ENCODE measurements at regions not wholly inside any gene's neighbourhood (a gene's known extent, or its start where the extent isn't known, plus 50 kb on each side); places are given as distances from the start of the nearest gene placed in this dataset.

GRCh38 chr12:91914701-91915100, 230.9 kb downstream of the BTG1 start:
- no peak for DNase-seq

DNA sequence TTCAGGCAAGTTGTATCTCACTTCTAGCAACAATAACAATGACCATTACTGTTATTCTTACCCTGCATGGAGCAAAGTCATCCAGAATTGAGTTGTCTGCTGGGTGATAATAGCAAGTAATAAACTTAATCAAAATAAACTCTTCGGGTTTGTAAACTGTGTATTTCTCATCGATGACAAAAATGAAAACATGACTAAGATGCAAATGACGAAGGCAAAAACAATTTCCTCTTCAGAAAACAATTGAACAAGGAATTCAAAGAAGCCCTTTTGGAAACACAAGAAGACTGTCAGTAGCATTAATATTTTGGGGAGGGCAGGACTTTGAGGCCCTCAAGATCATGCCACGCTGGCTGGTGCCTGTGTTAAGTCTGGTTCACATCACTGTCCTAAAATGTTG, 232.0 kb downstream of the BTG1 start:
- DNase-seq = no peak

DNA sequence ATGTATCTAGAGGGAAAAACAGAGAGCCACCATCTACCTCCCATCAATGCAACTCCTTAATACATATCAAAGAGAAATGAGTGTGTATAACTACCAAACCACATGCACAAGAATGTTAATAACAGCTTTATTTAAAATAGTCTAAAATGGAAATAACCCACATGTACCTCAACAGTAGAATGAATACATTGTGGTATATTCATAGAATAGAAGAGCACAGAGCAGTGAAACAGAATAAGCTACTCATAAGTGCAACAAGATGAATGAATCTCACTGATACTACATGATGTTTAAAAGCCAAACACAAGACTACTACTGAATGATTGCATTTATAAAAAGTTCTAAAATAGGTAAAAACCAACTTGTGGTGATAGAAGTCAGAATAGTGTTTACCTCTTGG, 232.5 kb downstream of the BTG1 start:
- no peak for DNase-seq

DNA sequence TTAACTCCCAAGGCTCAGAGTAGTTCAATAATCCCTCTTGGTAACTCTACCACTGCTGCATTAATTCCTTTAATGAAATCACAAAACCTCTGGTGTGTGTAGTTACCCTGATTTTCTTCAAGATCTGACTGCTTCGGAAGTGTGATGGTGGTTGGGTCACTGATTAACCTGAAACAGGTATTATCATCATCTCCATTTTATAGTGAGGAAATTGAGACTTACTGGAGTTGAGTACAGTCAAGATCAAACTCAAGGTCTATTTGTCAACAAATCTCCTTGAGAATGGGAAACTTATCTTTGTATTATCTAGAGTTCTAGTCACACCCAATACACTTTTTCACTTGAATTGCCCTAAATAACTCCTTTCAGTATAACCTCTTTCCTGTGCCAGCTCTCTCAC, 233.5 kb downstream of the BTG1 start:
- DNase-seq = no peak

GRCh38 chr12:91910871-91911388, 234.7 kb downstream of the BTG1 start:
- no peak for DNase-seq

- no peak for DNase-seq
Measured at GRCh38 chr12:91902860-91903683, 242.6 kb downstream of the BTG1 start.

GRCh38 chr12:91901381-91902074, 244.1 kb downstream of the BTG1 start:
- no peak for DNase-seq

GRCh38 chr12:91900971-91901370, 244.7 kb downstream of the BTG1 start:
- no peak for DNase-seq

- no peak for DNase-seq
Measured at GRCh38 chr12:91899056-91899455, 246.6 kb downstream of the BTG1 start.

DNA sequence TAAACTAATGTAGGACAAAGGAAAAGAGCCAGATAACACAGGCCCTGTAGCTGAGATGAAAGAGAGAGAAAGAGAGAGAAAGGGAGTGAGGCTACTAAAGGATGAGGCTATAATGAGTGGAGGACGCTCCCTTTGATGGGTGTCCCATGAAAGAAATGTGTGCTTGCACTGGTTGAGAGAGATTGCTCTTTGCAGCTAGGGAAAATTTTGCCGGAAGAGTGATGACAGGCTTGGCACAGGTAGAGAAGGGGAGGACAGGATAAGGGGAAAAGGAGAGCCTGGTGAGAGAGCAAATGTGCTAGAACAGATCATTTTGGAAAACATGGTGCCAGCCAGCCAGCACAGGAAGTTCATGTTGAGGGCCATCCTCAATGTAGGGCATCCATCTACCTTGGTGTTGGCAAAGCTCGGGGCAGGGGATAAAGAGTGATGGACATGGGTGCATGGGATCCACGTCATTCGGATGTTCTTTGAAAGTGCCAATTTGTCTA, 248.6 kb downstream of the BTG1 start:
- DNase-seq = no peak

DNA sequence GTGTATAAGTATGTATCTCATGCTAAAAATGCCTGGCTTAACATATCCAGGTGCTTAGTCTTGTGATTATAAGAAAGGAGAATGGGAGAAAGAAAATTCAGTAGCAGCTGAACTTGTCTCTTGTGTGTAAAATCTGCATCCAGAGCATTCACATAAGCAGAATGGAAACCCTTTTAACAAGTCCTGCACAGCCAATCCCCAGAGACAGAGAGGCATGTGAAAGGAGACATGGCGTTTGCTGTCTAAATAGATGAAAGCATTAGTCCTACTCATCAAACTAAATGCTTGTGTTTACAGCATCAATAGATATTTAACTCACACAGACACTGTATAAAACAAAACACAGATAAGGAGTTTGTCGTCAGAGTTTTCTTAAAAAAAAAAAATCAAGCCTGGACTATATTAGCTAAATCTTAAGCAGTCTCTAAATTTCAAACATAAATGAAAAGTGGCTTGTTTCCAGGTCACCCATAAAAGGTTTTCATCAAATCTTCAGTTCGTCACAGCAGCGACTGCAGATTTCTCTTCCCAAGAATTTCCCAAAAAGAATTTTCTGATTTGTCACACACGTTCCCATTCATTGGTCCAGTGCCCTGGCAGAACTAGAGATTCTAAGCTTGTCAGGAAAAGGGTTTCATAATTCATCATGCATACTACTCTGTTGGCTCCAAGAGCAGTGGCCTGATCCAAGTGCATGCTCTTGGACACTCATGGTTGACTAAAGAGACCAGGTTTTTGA, 249.2 kb downstream of the BTG1 start:
- DNase-seq = no peak

DNA sequence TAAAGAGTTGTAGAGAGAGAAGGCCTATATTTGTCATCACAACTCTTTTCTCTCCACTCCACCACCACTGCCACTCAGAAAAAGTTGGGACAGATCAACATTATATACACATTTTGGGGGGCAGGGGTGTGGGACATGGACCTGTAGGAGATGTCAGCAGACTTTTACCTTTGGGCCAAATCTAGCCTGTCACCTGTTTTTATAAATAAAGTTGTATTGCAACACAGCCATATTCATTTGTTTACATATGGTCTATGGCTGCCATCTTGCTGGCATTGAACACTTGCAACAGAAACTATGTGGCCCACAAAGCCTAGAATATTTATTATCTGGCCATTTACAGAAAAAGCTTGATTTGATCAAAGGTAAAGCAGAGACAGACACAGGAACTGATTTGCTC, 250.7 kb downstream of the BTG1 start:
- no peak for DNase-seq

GRCh38 chr12:91893476-91893875, 252.2 kb downstream of the BTG1 start:
- DNase-seq = no peak

- no peak for DNase-seq
Measured at GRCh38 chr12:91892081-91892855, 253.4 kb downstream of the BTG1 start.

DNA sequence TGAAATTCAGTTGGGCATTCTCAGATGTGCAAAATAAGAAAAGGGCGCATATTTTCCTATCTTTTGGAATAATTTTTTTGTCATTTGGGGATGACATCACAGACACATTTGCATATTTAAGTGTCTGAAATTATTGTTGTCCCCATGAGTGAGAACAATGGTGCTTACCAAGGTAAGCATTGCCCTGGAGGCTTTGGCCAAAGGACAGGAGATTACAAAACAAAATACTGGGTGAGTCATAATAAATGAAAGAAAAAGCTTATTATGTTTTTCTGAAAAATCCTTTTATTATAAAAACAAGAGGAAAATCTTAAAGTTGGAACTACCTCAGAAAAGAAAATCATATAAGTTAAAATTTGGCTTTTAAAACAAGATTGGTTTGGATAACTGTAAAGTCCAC, 254.9 kb downstream of the BTG1 start:
- no peak for DNase-seq

- DNase-seq = no peak
Measured at GRCh38 chr12:91889910-91890309, 255.7 kb downstream of the BTG1 start.

GRCh38 chr12:91889059-91889458, 256.6 kb downstream of the BTG1 start:
- DNase-seq = no peak

DNA sequence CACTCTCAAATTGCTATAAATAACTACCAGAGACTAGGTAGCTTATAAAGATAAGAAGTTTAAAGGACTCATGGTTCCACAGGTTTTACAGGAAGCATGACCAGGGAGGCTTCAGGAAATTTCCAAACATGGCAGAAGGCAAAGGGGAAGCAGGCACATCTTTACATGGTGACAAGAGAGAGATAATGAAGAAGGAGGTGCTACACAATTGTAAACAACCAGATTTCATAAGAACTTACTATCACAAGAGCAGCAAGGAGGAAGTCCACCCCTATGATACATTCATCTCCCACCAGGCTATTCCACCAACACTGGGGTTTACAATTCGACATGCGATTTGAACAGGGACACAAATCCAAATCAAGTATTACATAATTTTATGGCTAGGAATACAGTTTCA, 257.7 kb downstream of the BTG1 start:
- no peak for DNase-seq

DNA sequence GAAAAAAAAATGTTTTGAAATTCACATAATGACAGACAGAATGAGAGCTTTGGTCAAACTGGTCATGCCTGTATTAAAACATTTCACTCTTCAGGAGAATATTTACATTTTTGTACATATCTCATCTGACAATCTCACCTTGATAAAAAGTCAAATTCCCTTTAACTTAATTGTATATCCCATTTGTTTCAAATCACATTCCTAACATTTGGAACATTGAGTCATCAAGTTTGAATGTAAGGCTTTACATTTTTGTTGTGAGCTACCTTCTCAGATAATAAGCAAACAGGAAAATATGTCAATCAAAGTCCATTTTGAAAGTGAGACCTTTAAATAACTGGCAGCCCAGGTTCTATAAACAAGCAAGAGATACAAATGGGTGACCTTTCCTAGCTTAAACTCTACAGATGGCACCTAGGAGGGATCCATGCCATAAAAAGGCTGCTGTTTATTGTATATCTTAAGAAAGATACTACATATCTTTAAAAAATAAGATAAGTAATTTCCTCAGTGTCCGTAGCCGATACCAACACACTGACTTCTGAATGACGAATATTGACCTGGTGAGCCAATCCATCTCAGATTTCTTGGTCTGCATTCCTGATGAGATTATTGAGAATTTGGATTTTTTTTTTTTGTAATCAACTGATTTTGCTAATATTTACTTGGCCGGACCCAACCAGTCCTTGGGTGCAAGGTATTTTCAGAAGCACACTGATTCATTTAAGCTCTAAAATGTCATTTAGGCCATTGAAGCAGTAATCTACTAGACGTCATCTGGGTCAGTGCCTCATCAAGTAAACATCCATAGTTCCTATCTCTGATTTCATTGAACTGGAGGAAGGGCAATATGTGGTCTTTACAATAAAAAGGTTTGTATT, 259.6 kb downstream of the BTG1 start:
- DNase-seq = no peak

GRCh38 chr12:91884230-91884629, 261.4 kb downstream of the BTG1 start:
- DNase-seq = no peak

DNA sequence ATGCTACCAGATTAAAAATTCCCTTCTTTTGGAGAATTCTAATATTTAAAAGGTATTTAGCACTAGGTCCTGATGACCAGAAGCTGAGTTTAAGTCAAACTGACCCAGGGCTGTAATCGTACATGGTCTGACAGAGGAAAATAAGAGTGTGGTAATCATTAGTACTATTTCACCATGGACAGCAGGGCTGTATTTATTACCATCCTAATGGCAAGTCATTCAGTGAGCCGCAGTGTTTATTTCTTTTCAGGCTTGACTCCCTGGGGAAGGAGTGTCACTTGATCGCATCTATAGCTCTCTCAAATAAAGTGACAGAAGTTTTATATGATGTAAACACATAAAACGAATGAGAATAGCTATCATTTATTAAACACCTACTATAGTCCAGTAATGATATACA, 261.8 kb downstream of the BTG1 start:
- DNase-seq = no peak

DNA sequence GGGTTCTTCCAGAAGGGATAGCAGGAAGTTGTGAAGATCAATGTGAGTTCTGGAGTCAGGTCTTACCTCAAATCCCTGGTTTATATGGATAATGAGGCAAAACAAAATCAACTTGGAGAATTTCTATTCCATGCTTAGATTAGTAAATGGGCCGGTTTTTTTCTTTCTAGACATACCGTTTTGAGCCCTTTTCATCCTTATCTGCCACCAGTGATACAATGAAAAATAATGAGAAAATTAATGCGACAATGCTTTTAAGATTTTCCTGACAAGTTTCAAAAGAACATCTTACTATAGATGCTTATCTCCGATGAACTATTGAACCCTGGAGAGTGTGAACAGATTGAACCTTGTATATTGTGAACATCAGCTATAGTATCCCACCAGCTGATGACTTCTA, 262.7 kb downstream of the BTG1 start:
- DNase-seq = no peak

Data from NCI-H1105 (cell line).